Right renal cortex interstitium (tissue), 3 donors: ENCODE measurements at regions not wholly inside any gene's neighbourhood (a gene's known extent, or its start where the extent isn't known, plus 50 kb on each side); places are given as distances from the start of the nearest gene placed in this dataset.
"Not testable (repeated sequence)": the region's sequence is repeated elsewhere in the genome, so short reads cannot be mapped to it uniquely, and the experiment has no call there.

Experiments
- DNase-seq, 3 donors: peaks; one replicate each; pipeline ENCODE4 v3.0.0-alpha.2; 2013; ENCODE audit warnings: low read depth in 3 of 3, low spot score in 2 of 3

DNA sequence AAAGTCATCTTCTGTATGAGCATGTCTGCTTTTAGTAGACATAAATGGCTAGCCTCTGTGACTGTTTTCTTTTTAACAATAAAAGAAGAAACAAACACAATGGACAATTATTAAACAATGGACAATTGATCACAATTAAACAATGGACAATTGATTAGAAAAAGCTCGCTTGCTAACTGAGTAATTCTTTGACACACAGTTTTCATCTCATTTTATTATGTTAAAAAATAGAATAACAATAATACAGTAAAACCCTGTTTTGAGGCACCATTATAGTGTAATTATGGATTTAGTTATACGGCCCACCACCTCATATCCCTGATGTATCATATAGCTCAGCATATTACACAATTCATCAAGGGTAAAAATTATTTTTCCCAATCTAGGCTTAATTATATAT is 989.0 kb downstream of the LTN1 start:
- not testable (repeated sequence) for DNase-seq

DNA sequence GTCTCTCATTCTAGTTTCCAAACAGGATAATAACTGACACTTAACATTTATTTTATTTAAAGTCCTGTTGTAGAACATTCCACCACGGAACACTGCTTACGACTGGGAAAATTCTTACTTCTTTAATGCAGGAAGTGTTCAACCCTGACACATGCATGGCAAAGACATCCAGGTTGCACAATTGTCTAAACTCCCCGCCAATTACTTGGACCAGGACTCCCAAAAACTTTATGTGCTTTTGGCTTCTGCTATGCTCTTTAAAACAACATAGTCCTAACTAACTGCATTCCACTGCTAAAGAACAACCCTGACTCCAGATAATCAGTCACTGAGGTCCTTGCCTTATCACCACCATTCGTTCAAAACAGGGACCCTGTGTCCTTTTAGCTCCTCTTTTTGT is 995.8 kb downstream of the LTN1 start:
- DNase-seq: not testable (repeated sequence)

DNA sequence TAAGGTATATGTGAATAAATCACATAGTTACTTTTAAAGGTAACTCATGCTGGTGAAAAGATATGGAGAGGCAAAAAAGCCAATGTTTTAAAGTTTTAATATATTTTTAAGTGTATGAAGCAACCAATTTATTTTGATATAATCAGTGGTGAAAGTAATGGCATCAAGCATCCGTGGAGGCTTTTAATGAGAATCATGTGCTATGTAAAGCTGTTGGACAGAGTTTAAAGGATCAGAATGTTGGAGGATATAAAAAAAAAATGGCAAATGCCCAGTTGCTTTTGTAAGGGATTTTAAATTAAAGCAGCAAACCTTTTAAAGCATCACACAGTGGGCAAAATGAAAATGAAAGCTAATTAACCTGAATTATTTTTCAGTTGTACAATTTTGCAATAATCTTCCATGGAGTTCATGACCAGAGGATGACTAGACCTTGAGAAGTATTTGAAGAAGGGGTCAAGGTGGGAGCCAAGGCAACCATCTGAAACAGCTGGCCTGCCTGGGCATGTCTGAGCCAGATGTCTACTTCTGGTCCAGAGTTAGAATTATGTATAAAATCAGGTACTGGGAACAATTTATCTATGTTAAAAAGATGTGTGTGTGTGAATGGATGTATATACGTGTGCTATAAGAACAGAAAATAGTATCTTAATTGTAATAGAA is 1007.9 kb downstream of the LTN1 start:
- not testable (repeated sequence) for DNase-seq

DNA sequence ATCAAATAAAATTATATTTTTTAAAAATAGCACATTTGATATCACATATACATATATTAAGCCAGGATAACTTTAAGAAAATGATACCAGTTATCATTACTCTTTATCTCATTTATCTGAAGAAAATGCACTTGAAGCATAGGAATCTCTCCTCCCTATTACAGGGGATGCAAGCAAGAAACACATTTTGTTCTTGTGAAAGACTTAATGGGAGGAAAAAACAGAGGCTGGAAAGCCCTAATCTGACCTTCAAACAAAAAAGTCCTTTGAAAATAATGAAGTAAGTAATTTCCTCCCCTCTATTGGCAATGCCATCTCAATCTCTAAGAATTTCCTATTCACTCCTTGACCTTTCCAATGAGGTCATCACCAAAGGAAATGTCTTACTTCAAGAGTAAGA is 1012.6 kb upstream of the ADAMTS5 start:
- not testable (repeated sequence) for DNase-seq

DNA sequence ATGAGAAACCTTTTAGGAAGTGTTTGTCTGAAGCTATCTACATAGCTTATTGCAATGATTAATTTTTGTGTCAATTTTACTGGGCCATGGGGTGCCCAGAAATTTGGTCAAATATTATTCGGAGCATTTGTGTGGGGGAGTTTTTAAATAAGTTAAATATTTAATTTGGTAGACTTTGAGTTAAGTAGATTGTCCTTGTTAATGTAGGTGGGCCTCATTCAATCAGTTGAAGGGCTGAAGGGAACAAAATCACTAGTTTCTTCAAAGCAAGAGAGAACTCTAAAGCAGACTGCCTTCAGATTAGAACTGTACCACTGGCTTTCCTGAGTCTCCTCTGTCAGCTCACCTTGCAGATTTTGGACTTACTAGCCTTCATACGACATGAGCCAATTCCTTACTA is 1008.6 kb upstream of the ADAMTS5 start:
- no peak for DNase-seq

DNA sequence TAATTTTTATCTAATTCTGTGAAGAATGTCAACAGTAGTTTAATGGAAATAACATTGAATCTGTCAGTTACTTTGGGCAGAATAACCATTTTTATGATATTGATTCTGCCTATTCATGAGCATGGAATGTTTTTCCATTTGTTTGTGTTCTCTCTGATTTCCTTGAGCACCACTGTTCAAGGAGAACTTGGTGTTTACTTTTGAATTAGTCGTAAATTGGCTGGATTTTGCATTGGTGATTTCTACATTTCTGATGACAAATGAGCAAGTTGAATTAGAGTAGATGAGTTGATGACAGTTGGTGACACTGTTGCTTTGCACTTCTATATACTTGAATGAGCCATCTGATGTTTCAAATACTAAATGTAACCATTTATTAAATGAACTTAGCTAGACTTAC is 1007.3 kb upstream of the ADAMTS5 start:
- not testable (repeated sequence) for DNase-seq

DNA sequence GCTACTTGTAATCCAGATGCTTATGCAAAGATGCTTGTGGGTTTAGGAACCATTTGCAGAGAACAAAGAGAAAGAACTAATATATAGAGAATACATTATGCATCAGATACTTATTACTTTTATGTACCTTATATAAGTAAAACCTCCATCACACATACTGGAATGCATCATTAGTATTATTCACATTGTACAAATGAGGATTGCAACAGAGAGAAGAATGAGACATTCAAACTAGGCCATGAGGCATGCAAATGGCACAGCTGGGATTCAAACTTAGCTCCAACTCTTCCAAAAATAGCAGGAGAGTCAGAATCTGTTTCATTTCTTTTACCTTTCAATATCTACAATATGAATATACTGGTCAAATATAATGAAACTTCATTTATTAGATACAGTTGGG is 1001.4 kb upstream of the ADAMTS5 start:
- DNase-seq: not testable (repeated sequence)

DNA sequence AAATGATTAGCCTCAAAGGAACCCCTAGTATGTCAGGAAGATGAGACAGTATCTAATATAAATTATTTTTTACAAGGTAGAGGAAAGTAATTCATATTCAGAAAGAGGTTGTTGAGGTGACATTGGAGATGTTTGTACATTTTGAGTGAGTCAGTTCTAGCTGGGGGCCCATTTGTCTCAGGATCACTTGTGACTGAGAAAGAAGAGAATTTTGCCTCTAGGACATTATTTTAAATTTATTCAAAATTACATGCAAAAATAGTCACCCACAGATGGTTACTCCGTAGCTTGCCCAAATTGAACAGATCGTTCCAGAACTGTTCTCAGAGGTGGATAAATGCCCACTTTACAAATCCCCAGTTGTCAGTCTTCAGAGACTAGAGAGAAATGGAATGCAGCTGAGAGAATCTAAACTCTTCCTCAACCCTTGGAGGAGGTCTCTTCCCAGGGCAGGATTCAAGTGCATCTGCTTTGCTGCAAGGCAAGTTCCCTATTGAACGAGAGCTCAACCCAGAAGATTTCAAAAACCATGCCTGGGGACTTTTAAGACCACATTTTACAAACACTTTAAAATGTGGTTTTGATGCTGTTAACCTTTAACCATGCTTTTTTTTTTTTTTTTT is 987.8 kb upstream of the ADAMTS5 start:
- no peak for DNase-seq

DNA sequence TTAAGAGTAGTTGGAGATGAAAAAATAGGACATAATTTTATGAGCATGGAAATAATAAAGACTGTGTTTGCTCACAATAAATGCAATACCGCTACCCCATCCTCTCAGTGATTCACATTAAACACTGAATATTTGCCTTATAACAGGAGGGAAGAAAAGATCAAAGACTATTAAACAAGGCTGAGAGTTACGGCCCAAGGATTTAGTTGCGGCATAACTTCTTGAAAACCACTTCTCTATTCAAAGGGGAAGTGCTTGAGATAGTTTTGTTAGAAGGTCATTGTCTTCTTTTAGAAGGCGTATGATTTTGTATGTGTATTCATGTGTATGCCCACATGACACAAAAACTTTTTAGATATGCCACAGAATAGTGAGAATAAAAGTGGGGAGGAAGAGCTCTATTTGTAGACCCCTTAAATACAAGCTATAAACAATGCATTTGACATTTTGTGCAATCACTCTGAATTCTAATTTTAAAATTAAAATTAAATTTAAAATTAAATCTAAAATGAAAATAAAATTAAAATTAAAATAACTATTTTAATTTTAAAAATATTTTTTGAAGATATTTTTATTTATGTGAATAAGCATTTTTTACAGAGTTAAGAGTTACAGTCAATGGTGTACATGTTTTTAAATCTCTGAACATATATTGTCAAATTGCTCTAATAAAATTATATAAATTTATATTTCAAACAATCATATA is 986.6 kb upstream of the ADAMTS5 start:
- no peak for DNase-seq

DNA sequence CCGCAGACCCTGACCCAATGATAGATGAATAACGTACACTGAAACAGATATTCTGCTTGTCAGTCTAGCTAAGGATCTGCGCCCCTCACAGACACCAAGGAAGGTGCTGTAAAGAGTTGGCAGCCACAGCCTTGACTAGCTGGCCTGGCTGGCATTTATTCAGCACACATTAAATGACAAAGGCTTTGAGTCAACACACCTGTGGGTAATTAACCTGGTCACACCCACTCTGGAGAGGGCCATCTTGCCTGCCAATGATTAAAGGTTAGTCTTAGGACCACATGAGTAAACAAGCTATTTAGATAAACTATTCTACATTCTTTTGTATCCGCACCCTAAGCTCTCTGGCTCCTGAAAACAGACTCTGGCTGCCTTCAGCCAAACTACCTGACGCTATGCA is 982.2 kb upstream of the ADAMTS5 start:
- DNase-seq: not testable (repeated sequence)

DNA sequence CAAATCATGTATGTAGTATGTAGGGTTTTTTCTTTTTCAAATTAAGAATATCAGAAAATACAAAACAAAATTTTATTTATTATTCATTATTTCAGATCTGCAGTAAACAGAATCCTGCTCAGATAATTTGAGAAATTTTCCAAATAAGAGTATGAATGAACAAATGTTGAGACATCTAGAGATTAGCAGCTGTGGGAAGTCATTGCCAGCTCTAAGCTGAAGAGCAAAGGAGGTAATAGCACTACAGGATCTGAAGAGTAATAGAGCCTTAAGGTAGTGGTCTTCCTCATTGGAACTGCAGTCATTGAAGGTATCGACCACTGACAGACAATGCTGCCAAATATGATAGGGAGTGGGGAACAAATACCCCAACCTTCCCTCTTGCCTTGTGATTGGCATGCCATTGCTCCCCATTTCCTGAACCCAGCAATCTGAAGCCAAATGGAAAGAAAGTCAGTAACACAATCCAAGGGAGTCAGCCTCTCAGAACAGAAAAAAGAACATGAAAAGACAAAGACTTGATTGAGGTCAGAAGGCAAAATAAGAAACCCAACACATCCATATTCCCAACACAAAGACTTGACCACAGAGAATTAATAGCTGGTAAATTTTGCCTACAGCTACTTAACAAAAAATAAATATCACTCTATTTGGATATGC is 963.4 kb upstream of the ADAMTS5 start:
- DNase-seq: not testable (repeated sequence)

DNA sequence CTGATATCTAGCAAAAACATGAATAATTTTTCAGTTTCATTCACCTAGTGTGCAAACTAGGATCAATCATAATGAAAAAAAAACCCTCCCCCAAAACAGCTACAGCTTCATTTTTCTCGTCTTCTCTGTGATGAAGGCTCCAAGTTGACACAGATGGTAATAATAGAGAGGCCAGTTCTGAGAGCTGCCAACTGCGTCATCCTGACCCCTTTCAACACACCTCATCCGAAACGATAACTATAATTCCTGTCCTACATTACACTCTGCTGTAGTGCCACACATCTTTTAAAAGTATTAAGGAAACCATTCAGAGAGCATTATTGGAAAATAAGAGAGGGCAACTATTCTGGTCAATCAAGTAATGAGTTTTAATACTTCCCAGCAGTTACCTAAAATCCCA is 962.3 kb upstream of the ADAMTS5 start:
- not testable (repeated sequence) for DNase-seq

DNA sequence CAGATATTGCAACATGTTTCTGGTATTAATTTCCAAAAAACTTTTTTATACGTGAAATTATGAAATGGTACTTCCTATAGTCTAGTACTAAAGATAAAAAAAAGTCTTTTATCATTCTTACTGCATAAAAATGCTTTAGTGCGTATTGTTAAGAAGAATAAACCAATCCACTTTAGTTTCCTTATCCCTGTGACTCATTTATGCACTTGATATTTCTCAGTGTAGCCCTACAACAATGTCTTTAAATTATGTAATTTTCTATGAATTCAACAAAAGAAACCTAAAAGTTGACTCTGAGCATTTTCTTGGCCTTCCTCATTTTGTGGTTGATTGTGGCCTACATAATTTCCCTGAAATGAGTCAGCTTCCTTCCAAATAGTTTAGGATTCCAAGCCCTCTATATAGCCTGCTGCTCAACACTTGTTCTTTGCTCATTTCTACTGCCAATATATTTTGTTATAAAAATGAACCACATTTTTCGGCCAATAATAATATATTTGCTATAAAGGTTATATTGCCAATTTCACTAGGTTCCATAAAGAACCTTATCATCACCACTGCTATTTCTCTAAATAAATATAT is 961.7 kb upstream of the ADAMTS5 start:
- DNase-seq: not testable (repeated sequence)

DNA sequence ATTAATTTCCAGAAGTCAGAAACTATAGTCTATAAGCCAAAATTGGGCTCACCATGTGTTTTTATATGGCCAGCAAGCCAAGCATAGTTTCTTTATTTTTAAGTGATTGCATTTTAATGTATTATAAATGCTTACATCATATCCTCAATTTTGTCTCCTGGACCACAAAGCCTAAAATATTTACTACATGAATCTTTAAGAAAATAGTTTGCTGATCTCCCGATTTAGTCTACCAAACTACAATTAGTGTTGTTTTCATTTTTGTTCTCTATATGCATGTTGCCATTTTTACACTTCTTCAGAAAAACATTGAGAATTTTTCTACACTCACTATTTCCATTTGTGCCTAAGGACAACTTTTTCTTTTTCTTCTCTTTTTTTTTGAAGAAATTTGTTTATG is 954.5 kb upstream of the ADAMTS5 start:
- not testable (repeated sequence) for DNase-seq

DNA sequence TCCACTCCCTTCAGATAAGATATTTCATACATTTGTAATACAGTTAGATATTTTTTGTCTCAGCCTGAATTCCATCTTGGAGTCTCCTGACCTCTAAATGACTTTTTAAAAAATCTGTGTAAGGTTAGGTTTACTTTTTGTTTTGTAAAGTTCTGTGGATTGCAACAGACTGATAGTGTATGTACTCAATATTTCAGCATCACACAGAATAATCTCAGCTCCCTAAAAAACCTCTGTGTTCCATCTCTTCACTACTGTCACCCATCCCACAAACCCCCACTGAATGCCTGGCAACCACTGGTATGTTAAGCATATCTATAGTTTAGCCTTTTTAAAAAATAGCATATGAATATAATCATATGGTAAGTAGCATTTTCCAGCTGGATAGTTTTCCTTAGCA is 951.1 kb upstream of the ADAMTS5 start:
- DNase-seq: not testable (repeated sequence)

DNA sequence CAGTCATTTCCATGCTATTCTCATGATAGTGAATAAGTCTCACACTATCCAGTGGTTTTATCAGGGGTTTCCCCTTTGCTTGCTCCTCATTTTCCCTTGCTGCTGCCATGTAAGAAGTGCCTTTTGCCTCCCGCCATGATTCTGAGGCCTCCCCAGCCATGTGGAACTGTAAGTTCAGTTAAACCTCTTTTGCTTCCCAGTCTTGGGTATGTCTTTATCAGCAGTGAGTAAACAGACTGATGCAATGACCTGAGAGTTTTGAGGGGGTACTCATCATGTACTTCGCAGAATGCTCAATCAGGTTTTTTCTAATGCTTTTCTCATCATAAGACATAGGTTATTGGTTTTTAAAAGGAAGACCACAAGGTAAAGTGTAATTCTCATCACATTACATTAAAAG is 949.4 kb upstream of the ADAMTS5 start:
- DNase-seq: not testable (repeated sequence)

DNA sequence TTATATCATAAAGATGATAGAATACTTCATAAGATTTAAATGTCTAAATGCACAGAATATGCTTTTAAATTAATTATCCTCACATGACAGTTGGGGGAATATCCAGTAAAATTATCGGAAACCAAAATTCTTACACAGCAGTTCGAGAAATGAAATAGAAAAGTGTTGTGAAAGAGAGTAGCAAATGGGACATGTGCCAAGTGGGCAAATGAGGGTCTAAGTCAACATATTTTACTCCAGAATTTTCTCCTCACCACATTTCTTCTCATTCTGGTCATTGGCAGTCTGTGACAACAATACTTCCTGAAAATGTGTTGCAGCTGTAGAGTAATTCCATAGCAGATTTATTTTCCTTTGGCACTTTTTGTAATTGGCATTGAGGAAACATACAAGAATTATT is 945.2 kb upstream of the ADAMTS5 start:
- not testable (repeated sequence) for DNase-seq

DNA sequence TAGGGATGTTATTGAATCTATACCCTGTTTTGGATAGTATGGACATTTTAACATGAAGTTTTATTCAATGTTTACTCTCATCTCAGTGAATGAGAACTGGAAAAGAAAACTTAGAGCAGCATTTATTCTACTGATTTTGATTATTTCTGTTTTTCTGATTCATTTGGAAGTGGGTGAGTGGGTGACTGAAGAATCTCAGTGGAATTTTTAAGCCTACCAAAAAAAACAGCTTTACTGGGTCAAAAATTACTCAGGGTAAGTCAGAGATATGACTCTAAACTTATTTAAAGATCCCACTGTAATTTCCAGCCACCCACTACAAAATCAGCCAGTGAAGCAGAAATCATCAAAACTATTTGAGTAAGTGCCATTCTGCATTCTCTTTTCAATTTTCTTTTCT is 942.6 kb upstream of the ADAMTS5 start:
- DNase-seq: not testable (repeated sequence)

DNA sequence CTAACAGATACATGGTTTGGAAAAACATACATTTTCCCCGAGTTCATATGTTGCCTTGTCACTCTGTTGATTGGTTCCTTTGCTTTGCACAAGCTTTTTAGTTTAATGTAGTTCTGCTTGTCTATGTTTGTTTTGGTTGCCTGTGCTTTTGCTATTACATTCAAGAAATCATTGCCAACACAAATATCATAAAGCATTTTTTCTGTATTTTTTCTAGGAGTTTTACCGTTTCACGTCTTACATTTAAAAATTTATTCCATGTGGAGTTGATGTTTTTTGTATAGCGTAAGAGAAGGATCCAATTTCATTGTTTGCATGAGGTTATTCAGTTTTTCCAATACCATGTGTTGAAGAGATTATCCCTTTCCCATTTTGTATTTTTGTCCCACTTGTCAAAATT is 941.9 kb upstream of the ADAMTS5 start:
- not testable (repeated sequence) for DNase-seq

DNA sequence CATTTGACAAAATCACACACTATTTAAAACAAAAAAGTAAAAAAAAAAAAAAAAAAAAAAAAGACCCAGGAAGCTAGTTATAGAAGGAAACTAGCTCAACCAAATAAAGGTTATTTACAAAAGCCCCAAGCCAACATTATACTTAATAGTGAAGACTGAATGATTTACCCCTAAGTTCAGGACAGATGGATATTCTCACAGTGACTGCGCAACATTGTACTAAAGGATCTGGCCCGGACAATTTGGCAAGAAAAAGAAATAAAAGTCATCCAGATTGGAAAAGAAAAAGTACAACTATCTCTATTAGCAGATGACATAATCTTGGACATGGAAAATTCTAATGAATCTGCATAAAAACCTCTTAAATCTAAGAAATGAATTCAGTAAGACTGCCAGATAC is 936.0 kb upstream of the ADAMTS5 start:
- DNase-seq: not testable (repeated sequence)

DNA sequence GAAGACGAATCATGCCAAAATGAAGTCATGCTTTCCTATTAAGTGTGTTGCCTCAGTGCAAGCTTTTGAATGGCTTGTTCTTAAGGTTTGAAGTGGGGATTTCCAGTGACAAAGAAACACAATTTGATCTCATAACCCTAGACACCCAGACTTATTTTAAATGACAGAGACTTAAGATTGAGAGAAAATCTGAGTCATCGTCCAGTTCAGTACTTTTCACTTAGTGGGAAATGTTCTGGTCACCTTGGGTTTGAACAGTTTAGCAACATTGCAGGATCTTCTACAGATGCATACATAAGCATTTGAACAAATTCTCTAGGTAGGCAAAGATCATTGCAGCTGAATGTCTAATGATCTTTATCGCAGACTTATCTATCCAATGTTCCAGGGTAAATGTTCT is 926.7 kb upstream of the ADAMTS5 start:
- DNase-seq: not testable (repeated sequence)
